KBM-7 (cell line): ENCODE measurements at regions not wholly inside any gene's neighbourhood (a gene's known extent, or its start where the extent isn't known, plus 50 kb on each side); places are given as distances from the start of the nearest gene placed in this dataset.

Source experiments
- DNase-seq: peaks from one replicate; pipeline ENCODE4 v3.0.0-alpha.2; 2015
- in situ Hi-C: fragments of 300-500 bp; cut with MboI; formaldehyde crosslinking; loops from 2 replicates; pipeline ENCODE4 v1.14.3; 2020; ENCODE audit warnings: low sequenced_read_pairs, low pct_unique_long_range_greater_than_20kb, mixed read lengths

DNA sequence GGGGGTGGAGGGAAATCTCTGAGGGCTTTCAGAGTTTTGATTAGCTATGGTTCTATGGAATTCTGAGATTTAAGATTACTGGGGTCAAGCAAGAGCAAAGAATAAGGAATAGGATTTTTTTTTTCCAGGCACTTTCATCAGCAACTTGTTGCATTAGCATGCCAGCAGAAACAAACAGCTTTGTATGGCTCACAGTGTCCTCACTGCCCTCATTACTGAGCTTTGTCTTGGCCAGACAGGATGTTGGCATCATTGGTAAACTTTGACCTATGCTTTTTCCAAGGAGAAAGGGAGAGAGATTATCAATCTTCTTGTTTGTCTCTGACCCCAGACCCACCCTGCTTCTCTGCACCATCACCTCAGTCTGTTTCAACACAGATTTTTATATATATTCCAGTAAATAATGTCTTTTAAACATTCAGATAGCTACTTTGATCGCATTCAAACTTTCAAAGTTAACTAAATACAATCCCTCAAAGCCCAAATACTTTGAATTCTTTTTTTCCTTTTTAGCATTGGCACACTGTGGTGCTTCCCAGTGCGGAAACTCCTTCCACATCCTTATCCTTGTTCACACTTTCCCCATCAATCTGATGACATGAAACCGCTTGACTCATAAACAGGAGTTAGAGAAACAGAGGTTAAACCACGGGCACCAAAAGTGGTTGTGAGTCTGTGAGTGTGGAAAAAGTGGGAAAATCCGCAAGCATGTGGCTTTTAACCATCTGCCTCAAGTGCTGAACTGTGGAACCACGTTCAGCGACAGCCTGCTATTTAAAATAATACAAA, 282.2 kb upstream of the FAR2 start:
- in situ Hi-C loops, result no loop called here
- DNase-seq, result no peak

DNA sequence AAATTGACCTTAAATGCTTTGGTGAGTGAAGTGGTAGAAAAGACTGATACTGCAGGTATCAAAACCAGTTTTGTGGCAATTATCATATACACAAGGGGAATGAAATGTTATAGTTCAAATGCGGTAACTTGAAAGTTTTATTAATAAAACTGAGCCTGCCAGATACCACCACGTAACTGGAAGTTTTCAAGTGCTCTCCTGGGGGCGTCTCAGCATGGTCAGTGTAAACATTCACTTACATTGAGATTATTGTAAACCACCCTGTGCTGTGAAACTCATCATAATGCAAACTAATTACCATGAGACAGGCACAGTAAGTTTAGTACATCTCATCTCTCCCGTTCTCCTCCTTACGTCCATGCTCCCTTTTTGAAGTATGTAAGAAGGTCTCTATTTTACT, 280.7 kb upstream of the FAR2 start:
- in situ Hi-C loops, result no loop called here
- DNase-seq, result no peak

DNA sequence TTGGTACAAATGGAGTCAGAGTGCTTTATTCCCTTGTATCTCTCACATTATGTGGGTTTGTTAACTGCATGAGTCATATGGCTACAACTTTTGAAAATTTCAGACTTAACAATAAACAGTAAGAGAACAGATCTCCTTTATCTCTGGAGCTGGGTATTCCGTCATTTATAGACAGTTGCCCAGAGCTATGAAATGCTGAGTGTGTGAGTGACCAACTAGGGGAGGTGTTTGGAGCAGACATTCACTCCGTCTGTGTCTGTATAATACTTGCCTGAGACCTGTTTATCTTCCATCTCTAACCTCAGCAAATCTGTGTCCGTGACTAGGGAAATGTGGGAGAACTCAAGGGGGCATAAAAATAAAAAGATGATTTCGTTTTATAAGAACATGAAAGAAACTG, 279.9 kb upstream of the FAR2 start:
- in situ Hi-C loops, result no loop called here

DNA sequence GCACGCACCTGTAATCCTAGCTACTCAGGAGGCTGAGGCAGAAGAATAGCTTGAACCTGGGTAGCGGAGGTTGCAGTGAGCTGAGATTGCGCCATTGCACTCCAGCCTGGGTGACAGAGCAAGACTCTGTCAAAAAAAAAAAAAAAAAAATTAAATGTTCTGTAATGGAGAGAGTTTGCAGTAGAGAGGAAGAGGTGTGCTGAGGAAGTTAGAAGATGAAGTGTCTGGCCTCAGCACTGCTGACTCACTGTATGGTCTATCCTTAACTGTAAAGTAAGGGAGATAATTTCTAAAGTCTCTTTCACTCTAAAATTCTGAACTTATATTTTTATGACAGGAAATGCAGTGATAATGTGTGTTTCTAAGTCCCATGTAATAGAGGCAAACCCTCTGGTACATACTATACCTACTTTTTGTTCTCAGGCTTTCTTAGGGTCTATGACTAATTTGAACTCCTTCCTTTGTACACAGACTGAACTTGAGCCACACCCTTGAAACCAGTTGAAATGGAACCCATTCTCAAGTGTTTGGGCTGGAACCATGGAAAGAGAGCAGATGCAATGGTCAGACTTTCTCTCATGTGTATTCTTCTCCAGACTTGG, 278.1 kb upstream of the FAR2 start:
- peak; percentile 48 for DNase-seq
- in situ Hi-C loops, result no loop called here

More for the DNA sequence above, 279.9 kb upstream of the FAR2 start:
- DNase-seq, result no peak

GRCh38 chr12:28872654-28873268, 276.3 kb upstream of the FAR2 start:
- DNase-seq, result peak; percentile 44
- in situ Hi-C loops, result no loop called here

DNA sequence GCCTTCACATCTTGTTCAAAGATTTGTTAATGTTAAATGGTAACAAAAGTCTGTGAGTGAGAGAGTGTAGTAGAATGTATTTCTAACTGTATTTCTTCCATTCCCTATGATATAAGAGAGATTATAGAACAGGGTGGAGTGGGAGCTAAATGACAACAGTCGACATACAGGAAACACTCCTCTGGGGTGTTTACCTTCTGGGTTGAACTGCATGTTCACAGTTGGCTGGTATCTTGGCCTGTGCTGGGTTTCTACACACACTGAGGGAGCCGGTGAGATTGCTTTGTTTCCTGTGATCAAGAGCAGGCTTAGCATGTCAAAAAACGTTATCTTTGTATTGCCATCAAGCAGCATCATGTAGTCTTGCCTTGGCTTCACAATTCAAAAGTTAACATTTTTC, 274.3 kb upstream of the FAR2 start:
- DNase-seq, result no peak
- in situ Hi-C loops, result no loop called here

DNA sequence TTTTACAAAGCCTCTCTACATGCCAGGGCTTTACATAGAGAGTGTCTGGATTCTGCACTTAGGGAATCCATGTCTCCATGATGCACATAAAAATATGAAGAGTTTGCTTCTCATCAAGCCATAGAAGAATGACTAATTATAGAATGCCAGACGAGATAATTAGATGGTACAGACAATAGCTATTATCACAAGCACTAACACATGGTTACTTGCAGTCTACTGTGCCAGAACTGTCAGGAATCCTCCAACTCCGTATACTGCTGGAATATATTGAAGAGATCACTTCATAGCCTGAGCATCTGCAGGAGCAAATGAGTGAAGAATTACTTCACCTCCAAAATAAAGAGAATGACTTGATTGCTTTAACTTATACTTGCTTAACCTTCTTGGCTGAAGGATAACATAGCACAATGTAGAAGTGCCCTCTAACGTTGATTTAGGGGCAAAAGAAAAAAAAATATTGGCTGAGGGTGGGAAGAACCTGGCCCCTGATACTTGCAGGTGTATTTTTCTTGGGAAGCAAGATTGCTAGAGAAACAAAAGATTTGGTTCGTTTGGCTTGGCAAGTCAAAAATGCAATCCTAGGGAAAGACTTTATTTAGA, 272.8 kb upstream of the FAR2 start:
- DNase-seq, result no peak
- in situ Hi-C loops, result no loop called here

DNA sequence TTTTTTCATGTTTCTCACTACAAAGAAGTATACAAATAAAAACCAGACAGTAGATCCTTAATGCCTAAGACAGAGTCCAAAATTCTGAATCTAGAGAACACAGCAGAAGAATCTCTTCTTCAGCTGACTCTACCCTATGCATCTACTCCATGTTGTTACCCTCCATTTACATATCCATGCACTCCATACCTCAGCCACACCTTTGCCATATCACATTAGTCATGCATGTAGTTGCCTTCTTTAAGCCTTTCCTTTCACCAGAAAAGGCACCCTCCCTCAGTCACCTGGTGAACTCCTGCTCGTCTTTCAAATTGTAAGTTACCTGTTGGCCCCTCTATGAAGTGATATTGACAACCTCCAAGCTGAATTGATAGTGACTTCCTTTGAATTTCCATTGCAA, 271.2 kb upstream of the FAR2 start:
- in situ Hi-C loops, result no loop called here
- no peak for DNase-seq

DNA sequence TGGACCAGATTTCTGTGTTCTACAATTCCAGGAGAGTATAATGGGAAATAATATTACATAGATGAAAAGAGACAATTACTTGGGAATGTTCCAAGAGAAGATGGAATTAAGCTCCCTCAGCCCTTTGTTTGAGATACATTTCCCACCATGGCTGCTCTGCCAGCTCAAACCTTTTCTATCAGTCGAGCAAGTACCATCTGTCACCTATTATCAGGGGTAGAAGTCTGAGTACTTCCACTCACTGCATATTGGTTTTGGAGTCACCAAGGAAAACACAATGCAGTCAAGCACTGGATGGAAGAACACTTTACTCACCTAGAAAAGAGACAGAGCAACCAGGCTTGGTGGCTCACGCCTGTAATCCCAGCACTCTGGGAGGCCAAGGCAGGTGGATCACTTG, 270.4 kb upstream of the FAR2 start:
- in situ Hi-C loops, result no loop called here
- DNase-seq, result no peak

- in situ Hi-C loops, result no loop called here
- DNase-seq, result no peak
These were observed 269.7 kb upstream of the FAR2 start for GRCh38 chr12:28879379-28879778.

GRCh38 chr12:28882444-28882843, 266.6 kb upstream of the FAR2 start:
- in situ Hi-C loops, result no loop called here
- no peak for DNase-seq

DNA sequence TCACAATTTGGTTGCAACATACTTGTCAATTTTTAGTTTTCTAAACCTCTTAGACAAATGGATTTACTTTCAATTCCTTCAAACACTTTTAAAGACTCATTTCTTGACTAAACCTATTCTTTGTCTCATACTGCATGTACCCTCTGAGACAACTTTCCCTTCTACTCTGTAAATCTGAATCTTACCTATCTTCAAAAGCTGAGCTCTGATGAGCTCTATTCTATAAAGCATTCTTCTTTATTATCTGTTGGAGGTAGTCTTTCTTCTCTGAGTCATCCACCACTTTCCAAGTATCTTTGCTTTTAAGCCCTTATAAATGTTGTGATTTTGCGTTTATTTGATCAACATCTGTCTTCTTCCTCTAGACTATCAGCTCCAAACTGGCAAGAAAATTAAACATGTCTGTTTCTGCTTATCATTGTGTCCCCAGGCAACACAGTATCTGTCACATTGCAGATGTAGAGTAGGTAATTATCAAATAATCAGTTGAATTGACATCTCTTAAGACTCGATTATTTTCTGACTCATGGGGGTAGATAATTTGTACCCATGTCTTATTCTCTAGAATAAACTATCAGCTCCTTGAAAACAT, 265.6 kb upstream of the FAR2 start:
- no peak for DNase-seq
- in situ Hi-C loops, result no loop called here

GRCh38 chr12:28884904-28885679, 264.0 kb upstream of the FAR2 start:
- no peak for DNase-seq
- in situ Hi-C loops, result no loop called here

GRCh38 chr12:28885928-28886327, 263.1 kb upstream of the FAR2 start:
- in situ Hi-C loops, result no loop called here
- DNase-seq, result no peak

- in situ Hi-C loops, result no loop called here
- DNase-seq, result no peak
These were observed 261.6 kb upstream of the FAR2 start for GRCh38 chr12:28887461-28887990.

- DNase-seq, result no peak
- in situ Hi-C loops, result no loop called here
These were observed 258.4 kb upstream of the FAR2 start for GRCh38 chr12:28890664-28891063.

- in situ Hi-C loops, result no loop called here
- no peak for DNase-seq
These were observed 258.0 kb upstream of the FAR2 start for GRCh38 chr12:28891126-28891525.

- in situ Hi-C loops, result no loop called here
- DNase-seq, result no peak
These were observed 255.7 kb upstream of the FAR2 start for GRCh38 chr12:28893365-28893764.

DNA sequence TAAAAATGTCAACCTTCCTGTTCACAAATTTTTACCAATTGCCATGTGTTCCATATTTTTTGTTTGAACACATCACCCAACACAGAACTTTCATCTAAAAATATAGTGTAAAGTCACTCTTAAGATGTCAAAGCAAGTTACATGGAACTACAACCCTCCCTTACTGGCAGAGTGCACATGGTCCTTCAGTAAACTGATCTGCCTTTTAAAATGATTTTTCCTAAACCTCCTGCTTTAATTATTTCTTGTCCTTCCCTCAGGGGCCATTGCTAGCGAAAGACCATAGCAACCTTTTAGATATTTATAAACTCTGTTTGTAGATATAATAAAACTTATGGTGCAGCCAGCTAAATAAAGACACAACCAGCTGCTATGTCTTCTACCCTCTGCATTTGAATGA, 255.2 kb upstream of the FAR2 start:
- no peak for DNase-seq
- in situ Hi-C loops, result no loop called here
